ENCODE measurements at regions not wholly inside any gene's neighbourhood (a gene's known extent, or its start where the extent isn't known, plus 50 kb on each side); places are given as distances from the start of the nearest gene placed in this dataset.

DNA sequence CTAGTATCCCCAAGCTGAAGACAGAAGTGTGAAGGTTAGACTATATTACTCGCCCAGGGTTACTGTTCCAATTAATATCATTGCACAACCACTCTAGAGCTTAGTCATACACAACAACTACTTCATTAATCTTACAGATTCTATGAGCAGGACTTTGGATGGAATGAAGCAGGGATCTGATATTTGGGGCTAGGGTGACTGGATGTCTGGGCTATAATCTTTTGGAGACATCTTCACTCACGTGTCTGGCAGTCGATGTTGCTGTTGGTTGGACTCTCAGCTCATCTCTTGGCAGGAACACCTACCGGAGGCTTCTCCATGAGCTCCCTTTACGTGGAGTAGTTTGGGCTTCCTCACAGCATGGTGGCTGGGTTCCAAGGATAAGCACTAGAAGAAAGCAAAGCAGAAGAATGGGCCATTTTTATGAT is 519.2 kb upstream of the B3GALT2 start:
- TF ChIP-seq GATA2 (IDR thresholded peaks at IDR 0.05; ENCODE audit: low read depth, low read length) (no peak), GATA3 (IDR thresholded peaks at IDR 0.05; ENCODE audit: low read depth, low read length) (no peak)
